Panc1 (cell line): ENCODE measurements at regions not wholly inside any gene's neighbourhood (a gene's known extent, or its start where the extent isn't known, plus 50 kb on each side); places are given as distances from the start of the nearest gene placed in this dataset.

Experiments used
- ATAC-seq: fragments of 200-7000 bp; cut with Tn5 transposase; 2 replicates; pipeline ENCODE4 v1.9.1; 2020; ENCODE audit warnings: mild to moderate bottlenecking, moderate library complexity
- BruUV-seq: library from RNA; stranded (reverse); fragments of 400-500 nt; replicated peaks from 2 replicates; lab custom pipeline; 2021; lab: Mats Ljungman, UMichigan
- CTCF ChIA-PET: fragments of 300-600 bp; sonication (Branson Sonifier 250); formaldehyde crosslinking; loops from one replicate; lab custom pipeline; 2022; ENCODE audit warnings: antibody characterized with exemption; lab: Charles Lee
- POLR2A ChIA-PET: fragments of 300-600 bp; sonication (Branson Sonifier 250); formaldehyde crosslinking; loops from one replicate; lab custom pipeline; 2022; ENCODE audit warnings: antibody characterized with exemption; lab: Charles Lee
- DNase-seq: peaks from one replicate; pipeline ENCODE4 v3.0.0-alpha.2; 2010; ENCODE audit warnings: low read depth, low spot score
- H3K27ac ChIP-seq: 2 replicates; pipeline ENCODE4 v1.5.1; 2011; ENCODE audit warnings: mild to moderate bottlenecking, low read length, inconsistent platforms
- H3K27me3 ChIP-seq: fragments of 200-500 bp; sonication (Bioruptor generic); 2 replicates; pipeline ENCODE4 v1.6.0; 2014; ENCODE audit warnings: low read length, inconsistent platforms; ENCODE audit not compliant: control insufficient read depth, insufficient read depth
- H3K36me3 ChIP-seq: fragments of 200-500 bp; sonication (Bioruptor generic); 2 replicates; pipeline ENCODE4 v1.5.1; 2014; ENCODE audit warnings: inconsistent platforms, mild to moderate bottlenecking, low read length, moderate library complexity; ENCODE audit not compliant: control insufficient read depth, insufficient read depth
- H3K4me1 ChIP-seq: 2 replicates; pipeline ENCODE4 v1.5.1; 2011; ENCODE audit warnings: inconsistent platforms, mild to moderate bottlenecking, low read length, moderate library complexity; ENCODE audit not compliant: control insufficient read depth, insufficient read depth
- H3K4me3 ChIP-seq, 2 experiments: 2 replicates each; pipeline ENCODE4 v1.5.1; 2011 to 2012; ENCODE audit warnings: low read depth in 2 of 2, low read length in 2 of 2, mild to moderate bottlenecking in 2 of 2, inconsistent platforms in 1 of 2, moderate library complexity in 1 of 2
- H3K9me3 ChIP-seq: fragments of 200-500 bp; sonication (Bioruptor generic); 2 replicates; pipeline ENCODE4 v1.5.1; 2014; ENCODE audit warnings: low read depth, mild to moderate bottlenecking, inconsistent platforms, low read length, moderate library complexity; ENCODE audit not compliant: control insufficient read depth, insufficient read depth
- CTCF ChIP-seq: fragments of 450-650 bp; IDR thresholded peaks from 2 replicates; pipeline ENCODE4 v1.5.1; 2017; ENCODE audit warnings: mild to moderate bottlenecking
- POLR2AphosphoS5 ChIP-seq: IDR thresholded peaks from 2 replicates; pipeline ENCODE4 v1.6.1; 2012; ENCODE audit warnings: mild to moderate bottlenecking, low read depth, low read length, moderate library complexity
- REST ChIP-seq, 2 experiments: IDR thresholded peaks; 2 replicates each; pipeline ENCODE4 v1.6.1; 2011 to 2012; ENCODE audit warnings: low read depth in 2 of 2, control low read depth in 1 of 2, low read length in 1 of 2, mild to moderate bottlenecking in 1 of 2, moderate library complexity in 1 of 2; ENCODE audit not compliant: insufficient read depth in 1 of 2
- SIN3A ChIP-seq: IDR thresholded peaks from 2 replicates; pipeline ENCODE4 v1.6.1; 2012; ENCODE audit warnings: low read depth, mild to moderate bottlenecking, low read length, moderate library complexity, borderline replicate concordance; ENCODE audit not compliant: insufficient read depth
- TCF7L2 ChIP-seq: IDR thresholded peaks from 2 replicates; pipeline ENCODE4 v1.6.1; 2011; ENCODE audit warnings: mild to moderate bottlenecking, low read depth, low read length, inconsistent platforms
- in situ Hi-C: cut with HindIII; loops from 2 replicates; pipeline ENCODE4 v1.10.0; 2016; ENCODE audit warnings: low sequenced_read_pairs, low pct_unique_long_range_greater_than_20kb
- intact Hi-C: fragments of 100-400 bp; cut with micrococcal nuclease; formaldehyde crosslinking; loops from one replicate; pipeline ENCODE4 v1.10.0; 2022; ENCODE audit not compliant: unreplicated experiment

- intact Hi-C loops (no loop called here), in situ Hi-C loops (no loop called here)
- H3K36me3 ChIP-seq, result no peaks in the 10 kb centered on the region
- no TSS peak for BruUV-seq
- H3K4me1 ChIP-seq, result peaks cover 14% of the 10 kb centered on the region
- ChIA-PET CTCF (no interaction called here), POLR2A (no interaction called here)
- DNase-seq, result peak; percentile 51
- no peak overlapping the region for H3K4me3 ChIP-seq
- no peaks in the 10 kb centered on the region for H3K27me3 ChIP-seq
- TF ChIP-seq POLR2AphosphoS5 (no peak), CTCF (no peak), SIN3A (no peak), REST (IDR thresholded peaks at IDR 0.05; ENCODE audit: insufficient read depth in 1 of 2, low read depth in 2 of 2, low read length in 1 of 2) (no peak), TCF7L2 (no peak)
- ATAC-seq, result peak; percentile 94
- H3K27ac ChIP-seq, result peak overlapping the region; percentile 70
- no peaks in the 10 kb centered on the region for H3K9me3 ChIP-seq
Measured at GRCh38 chr20:17835240-17835933, 133.2 kb downstream of the SNX5 start.

GRCh38 chr20:17834804-17835203 is 133.8 kb downstream of the SNX5 start:
- H3K4me3 ChIP-seq, result no peak overlapping the region
- peaks cover 14% of the 10 kb centered on the region for H3K4me1 ChIP-seq
- BruUV-seq, result no TSS peak
- H3K27ac ChIP-seq, result peak overlapping the region; percentile 70; the same call in 1 of the 2 replicates
- H3K27me3 ChIP-seq, result no peaks in the 10 kb centered on the region
- intact Hi-C loops, result no loop called here
- H3K36me3 ChIP-seq, result no peaks in the 10 kb centered on the region
- CTCF ChIA-PET, result no interaction called here
- DNase-seq (no peak), ATAC-seq (peak; percentile 7; the same call in 1 of the 2 replicates)
- TF ChIP-seq CTCF, result no peak
- TF ChIP-seq SIN3A, result no peak
- no peak for TF ChIP-seq TCF7L2
- TF ChIP-seq POLR2AphosphoS5, result no peak
- H3K9me3 ChIP-seq, result no peaks in the 10 kb centered on the region
- in situ Hi-C loops, result no loop called here
- POLR2A ChIA-PET, result no interaction called here
